PC-9 (cell line): ENCODE measurements at regions not wholly inside any gene's neighbourhood (a gene's known extent, or its start where the extent isn't known, plus 50 kb on each side); places are given as distances from the start of the nearest gene placed in this dataset.

Source experiments
- EZH2 ChIP-seq: fragments of 200-600 bp; sonication (generic); IDR thresholded peaks from 2 replicates; pipeline ENCODE4 v1.8.0; 2017; ENCODE audit warnings: antibody characterized with exemption, low read depth
- TF ChIP-seq, protein P1 (sequence below): fragments of 200-600 bp; sonication (generic); conservative IDR thresholded peaks from 2 replicates; pipeline ENCODE4 v1.6.1; 2017; ENCODE audit warnings: mixed run types, antibody characterized with exemption, mild to moderate bottlenecking, moderate library complexity

DNA sequence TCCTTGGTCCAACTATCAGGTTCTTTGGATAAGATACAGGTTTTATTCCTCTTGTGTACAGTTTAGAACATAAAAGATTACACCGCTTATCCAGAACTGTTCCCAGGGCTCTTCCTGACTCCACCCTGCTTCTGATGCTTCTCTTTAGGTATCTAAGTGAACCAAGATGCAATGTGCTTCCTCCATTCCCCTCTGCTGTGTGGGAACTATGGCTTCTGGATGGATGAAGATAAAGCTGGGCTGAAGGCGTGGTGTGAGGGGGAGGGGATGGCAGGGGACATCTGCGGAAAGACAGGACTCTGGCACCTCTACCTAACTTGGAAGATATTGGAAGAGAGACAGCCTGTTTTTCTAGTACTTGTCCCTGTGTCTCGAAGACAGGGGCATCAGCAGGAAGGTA lies 209.9 kb upstream of the TBX20 start:
- TF ChIP-seq, protein P1, sequence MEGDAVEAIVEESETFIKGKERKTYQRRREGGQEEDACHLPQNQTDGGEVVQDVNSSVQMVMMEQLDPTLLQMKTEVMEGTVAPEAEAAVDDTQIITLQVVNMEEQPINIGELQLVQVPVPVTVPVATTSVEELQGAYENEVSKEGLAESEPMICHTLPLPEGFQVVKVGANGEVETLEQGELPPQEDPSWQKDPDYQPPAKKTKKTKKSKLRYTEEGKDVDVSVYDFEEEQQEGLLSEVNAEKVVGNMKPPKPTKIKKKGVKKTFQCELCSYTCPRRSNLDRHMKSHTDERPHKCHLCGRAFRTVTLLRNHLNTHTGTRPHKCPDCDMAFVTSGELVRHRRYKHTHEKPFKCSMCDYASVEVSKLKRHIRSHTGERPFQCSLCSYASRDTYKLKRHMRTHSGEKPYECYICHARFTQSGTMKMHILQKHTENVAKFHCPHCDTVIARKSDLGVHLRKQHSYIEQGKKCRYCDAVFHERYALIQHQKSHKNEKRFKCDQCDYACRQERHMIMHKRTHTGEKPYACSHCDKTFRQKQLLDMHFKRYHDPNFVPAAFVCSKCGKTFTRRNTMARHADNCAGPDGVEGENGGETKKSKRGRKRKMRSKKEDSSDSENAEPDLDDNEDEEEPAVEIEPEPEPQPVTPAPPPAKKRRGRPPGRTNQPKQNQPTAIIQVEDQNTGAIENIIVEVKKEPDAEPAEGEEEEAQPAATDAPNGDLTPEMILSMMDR: no peak
- TF ChIP-seq EZH2: no peak
